ENCODE measurements at regions not wholly inside any gene's neighbourhood (a gene's known extent, or its start where the extent isn't known, plus 50 kb on each side); places are given as distances from the start of the nearest gene placed in this dataset.

DNA sequence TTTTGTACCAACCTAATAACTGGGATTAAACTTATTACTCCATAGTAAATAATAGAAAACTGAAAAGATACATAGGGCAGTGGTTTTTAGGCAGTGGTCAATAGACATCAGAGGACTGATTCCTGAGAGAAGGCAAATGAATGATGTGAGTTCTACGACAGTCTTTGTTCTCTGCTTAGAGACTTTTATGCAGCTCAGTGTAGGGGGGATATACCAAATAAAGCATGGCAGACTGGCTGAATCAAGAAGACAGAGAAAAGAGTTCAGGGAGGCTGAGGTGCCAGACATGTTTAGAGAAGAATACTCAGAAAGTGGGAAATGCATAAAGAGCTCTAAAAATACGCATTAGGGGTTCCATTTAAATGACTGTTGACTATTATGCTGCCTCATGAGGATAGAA is 320.8 kb upstream of the FAR2 start:
- DNase-seq, result no peak

DNA sequence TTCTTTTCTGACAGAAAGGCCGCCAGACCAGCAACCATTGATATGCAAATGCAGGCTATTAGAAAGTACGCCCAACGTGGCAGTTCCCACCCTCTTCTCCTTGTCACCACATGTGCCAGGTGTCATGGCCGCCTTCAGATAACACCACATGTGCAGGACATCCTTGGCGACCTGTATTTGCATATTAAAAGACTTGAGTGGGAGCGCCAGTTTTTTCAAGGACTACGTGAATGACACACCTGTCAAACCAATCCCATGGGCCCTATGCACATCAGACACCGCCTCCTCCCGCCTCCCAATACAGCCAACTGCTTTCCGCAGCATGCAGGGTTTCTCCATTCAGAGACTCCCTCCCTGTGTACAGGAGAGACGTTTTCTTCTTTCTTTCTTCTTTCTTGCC is 318.6 kb upstream of the FAR2 start:
- DNase-seq, result no peak

DNA sequence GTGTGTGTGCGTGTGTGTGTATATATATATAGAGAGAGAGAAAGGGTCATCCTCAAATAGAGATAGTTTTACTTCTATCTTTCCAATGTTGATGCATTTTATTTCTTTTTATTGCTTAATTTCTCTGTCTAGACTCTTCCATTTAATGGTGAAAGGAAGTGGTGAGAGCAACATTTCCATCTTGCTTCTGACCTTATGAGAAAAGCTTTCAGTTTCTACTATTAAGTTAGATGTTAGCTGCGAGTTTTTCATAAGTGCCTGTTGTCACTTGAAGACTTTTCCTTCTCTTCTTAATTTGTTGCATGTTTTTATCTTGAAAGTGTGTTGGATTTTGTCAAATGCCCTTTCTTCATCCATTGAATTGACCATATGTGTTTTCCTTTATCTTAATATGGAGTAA is 304.4 kb upstream of the FAR2 start:
- DNase-seq, result no peak

DNA sequence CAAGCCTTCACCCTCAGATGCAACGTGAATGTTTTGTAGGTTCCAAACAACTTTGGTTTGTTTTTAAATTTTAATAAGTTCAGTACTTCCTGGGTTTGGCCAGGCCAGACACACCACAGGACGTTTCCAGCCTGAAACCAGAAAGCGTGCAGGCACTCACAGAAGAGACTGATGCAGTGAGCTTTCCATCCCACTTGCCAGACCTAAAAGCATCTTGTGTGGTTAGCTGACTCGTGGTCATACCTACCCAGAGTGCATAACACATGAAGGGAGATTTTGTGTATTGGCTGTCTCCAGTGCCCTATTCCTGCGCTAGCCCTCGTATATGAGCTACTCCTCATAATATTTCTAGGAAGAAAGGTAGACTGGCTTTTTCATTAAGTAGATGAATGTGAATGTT is 297.3 kb upstream of the FAR2 start:
- no peak for DNase-seq

DNA sequence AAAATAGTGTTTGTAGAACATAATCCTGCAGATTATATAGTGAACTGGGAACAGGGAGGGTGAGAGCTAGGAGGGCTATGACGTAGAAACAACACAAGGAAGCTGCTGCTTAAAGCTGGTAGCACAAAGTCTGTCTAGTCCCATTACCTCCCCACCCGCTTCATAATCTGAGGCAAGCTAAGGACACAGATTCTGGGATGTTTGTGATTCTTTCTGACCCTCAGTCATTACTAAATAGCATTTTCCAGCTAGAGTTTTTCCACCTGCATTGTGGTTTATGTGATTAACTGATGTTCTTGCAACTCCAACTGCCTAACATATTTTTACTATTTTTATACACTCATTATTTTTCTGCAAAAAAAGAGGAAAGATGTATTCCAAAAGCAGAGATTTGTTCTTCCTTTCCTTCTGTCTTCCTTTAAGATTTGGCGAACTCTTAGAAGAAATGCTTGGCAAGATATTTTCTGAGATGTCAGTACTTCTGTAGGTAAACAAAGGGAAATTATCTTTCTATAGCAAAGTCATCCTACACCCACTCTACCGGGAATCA is 293.2 kb upstream of the FAR2 start:
- no peak for DNase-seq

DNA sequence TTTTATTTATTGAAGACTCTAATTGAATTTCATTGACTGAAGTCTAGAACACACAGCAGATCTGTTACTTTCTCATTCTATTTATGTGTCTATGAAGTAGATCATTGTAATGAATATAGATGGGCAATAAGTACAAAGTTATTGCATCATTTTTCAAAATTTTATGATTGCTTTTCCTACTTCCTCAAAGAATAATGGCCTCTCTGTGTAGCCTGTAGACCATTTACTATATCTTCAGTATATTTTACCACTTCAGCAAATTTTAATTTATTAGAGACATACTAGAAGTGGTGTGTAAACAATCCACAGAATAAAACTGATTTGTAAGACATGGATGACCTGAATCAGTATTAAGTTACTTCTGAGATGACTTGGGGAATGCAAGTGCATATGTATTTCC is 291.7 kb upstream of the FAR2 start:
- no peak for DNase-seq

DNA sequence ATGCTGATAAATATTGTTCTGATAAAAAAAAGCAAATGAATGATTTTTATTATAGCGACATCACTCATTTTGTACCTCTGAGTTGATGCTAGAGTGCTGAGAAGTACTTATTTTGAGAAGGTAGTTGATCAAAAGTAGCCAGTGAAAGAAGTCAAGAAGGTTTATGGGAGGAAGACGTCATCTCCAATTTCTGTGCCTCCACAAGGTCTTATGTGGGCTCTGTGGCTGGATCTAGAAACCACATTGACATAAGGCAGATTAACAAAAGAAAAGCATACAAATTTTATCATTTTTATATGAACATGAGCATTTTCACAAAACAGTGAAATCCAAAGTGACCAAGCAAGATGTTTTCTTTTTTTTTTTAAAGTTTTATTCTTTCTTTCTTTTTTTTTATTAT is 289.5 kb upstream of the FAR2 start:
- DNase-seq, result no peak

DNA sequence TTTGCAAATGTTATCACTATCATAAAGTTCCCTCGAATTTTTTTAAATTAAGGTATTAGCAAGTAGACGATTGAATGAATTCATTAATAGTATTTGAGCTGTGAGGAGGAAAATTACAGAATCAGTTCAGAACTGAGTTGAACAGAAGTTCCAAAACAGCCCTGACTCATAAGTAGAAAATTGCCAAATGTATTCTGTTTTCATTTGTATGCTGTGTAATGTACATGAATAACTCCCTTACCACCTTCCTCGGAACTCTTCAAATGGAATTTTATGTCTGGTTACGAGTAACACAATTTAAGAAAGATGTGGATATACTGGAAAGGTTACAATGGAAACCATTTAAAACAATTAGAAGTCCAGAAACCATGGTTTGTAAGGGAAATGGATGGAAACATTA is 283.3 kb upstream of the FAR2 start:
- no peak for DNase-seq

DNA sequence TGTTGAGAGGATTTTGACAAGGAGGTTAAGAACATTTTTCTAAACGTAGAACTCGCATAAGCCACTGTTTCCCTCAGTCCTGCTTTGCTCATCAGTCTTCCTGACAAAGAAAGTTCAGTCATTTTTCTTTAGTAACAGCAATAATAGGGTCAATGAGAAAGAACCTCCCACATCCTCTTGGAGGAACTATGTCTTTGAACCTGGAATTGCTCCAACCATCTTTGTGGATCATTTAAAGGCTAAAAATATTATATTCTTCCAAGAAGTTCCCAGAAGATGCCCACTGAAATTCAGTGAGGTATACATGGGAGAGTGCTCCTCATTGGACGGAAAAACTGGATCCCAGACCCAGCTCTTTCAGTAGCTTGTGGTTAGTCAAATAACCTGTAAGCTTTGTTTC is 282.8 kb upstream of the FAR2 start:
- no peak for DNase-seq

DNA sequence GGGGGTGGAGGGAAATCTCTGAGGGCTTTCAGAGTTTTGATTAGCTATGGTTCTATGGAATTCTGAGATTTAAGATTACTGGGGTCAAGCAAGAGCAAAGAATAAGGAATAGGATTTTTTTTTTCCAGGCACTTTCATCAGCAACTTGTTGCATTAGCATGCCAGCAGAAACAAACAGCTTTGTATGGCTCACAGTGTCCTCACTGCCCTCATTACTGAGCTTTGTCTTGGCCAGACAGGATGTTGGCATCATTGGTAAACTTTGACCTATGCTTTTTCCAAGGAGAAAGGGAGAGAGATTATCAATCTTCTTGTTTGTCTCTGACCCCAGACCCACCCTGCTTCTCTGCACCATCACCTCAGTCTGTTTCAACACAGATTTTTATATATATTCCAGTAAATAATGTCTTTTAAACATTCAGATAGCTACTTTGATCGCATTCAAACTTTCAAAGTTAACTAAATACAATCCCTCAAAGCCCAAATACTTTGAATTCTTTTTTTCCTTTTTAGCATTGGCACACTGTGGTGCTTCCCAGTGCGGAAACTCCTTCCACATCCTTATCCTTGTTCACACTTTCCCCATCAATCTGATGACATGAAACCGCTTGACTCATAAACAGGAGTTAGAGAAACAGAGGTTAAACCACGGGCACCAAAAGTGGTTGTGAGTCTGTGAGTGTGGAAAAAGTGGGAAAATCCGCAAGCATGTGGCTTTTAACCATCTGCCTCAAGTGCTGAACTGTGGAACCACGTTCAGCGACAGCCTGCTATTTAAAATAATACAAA is 282.2 kb upstream of the FAR2 start:
- DNase-seq, result no peak

DNA sequence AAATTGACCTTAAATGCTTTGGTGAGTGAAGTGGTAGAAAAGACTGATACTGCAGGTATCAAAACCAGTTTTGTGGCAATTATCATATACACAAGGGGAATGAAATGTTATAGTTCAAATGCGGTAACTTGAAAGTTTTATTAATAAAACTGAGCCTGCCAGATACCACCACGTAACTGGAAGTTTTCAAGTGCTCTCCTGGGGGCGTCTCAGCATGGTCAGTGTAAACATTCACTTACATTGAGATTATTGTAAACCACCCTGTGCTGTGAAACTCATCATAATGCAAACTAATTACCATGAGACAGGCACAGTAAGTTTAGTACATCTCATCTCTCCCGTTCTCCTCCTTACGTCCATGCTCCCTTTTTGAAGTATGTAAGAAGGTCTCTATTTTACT is 280.7 kb upstream of the FAR2 start:
- DNase-seq, result no peak

DNA sequence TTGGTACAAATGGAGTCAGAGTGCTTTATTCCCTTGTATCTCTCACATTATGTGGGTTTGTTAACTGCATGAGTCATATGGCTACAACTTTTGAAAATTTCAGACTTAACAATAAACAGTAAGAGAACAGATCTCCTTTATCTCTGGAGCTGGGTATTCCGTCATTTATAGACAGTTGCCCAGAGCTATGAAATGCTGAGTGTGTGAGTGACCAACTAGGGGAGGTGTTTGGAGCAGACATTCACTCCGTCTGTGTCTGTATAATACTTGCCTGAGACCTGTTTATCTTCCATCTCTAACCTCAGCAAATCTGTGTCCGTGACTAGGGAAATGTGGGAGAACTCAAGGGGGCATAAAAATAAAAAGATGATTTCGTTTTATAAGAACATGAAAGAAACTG is 279.9 kb upstream of the FAR2 start:
- no peak for DNase-seq

DNA sequence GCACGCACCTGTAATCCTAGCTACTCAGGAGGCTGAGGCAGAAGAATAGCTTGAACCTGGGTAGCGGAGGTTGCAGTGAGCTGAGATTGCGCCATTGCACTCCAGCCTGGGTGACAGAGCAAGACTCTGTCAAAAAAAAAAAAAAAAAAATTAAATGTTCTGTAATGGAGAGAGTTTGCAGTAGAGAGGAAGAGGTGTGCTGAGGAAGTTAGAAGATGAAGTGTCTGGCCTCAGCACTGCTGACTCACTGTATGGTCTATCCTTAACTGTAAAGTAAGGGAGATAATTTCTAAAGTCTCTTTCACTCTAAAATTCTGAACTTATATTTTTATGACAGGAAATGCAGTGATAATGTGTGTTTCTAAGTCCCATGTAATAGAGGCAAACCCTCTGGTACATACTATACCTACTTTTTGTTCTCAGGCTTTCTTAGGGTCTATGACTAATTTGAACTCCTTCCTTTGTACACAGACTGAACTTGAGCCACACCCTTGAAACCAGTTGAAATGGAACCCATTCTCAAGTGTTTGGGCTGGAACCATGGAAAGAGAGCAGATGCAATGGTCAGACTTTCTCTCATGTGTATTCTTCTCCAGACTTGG is 278.1 kb upstream of the FAR2 start:
- DNase-seq, result no peak

DNA sequence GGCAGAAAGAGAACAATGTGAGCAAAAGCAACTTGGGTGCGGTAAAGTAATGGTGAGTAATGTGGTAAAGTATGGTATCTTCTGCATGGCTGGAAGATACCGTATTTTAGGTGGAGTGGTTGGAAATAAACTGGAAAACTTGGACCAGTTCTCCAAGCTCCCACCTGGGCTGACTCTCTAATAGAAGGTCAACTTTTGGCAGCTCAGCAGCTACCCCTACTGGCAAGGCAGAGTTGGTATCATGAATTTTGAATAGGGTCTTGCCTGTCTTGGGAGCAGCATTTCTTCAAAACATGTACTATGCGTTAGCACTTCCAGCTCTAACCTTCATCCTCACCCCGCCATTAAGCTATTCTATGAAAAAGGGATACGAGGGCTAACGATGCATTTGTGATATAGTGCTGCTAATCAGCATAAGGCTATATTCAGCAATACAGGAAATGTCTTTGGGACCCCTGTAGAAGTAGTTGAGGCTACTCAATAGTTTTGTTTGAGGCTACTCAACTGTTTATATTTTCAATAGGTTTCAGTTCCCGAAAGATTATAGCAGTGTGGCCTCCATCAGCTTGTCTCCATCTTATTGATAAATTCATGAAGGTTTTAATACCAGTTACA is 276.3 kb upstream of the FAR2 start:
- DNase-seq, result peak; percentile 64

DNA sequence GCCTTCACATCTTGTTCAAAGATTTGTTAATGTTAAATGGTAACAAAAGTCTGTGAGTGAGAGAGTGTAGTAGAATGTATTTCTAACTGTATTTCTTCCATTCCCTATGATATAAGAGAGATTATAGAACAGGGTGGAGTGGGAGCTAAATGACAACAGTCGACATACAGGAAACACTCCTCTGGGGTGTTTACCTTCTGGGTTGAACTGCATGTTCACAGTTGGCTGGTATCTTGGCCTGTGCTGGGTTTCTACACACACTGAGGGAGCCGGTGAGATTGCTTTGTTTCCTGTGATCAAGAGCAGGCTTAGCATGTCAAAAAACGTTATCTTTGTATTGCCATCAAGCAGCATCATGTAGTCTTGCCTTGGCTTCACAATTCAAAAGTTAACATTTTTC is 274.3 kb upstream of the FAR2 start:
- no peak for DNase-seq

DNA sequence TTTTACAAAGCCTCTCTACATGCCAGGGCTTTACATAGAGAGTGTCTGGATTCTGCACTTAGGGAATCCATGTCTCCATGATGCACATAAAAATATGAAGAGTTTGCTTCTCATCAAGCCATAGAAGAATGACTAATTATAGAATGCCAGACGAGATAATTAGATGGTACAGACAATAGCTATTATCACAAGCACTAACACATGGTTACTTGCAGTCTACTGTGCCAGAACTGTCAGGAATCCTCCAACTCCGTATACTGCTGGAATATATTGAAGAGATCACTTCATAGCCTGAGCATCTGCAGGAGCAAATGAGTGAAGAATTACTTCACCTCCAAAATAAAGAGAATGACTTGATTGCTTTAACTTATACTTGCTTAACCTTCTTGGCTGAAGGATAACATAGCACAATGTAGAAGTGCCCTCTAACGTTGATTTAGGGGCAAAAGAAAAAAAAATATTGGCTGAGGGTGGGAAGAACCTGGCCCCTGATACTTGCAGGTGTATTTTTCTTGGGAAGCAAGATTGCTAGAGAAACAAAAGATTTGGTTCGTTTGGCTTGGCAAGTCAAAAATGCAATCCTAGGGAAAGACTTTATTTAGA is 272.8 kb upstream of the FAR2 start:
- DNase-seq, result no peak

DNA sequence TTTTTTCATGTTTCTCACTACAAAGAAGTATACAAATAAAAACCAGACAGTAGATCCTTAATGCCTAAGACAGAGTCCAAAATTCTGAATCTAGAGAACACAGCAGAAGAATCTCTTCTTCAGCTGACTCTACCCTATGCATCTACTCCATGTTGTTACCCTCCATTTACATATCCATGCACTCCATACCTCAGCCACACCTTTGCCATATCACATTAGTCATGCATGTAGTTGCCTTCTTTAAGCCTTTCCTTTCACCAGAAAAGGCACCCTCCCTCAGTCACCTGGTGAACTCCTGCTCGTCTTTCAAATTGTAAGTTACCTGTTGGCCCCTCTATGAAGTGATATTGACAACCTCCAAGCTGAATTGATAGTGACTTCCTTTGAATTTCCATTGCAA is 271.2 kb upstream of the FAR2 start:
- DNase-seq, result no peak

DNA sequence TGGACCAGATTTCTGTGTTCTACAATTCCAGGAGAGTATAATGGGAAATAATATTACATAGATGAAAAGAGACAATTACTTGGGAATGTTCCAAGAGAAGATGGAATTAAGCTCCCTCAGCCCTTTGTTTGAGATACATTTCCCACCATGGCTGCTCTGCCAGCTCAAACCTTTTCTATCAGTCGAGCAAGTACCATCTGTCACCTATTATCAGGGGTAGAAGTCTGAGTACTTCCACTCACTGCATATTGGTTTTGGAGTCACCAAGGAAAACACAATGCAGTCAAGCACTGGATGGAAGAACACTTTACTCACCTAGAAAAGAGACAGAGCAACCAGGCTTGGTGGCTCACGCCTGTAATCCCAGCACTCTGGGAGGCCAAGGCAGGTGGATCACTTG is 270.4 kb upstream of the FAR2 start:
- DNase-seq, result no peak

DNA sequence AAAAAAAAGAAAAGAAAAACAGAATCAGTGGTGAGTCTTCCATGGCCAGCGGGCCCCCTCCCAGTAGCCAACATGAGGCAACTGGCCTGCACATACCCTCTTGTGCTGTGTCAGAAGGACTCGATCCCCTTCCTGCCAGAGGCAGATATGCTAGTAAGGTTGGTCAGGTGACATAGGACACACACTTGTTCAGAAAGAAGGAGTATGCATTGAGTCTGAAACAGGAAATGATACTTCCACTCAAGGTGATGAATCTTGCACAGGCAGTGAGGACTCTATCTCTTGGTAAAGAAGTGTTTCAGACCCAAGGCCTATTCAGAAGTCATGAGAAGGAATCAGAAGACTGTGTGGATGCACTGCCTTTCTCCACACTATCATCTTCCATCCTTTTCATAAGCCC is 269.7 kb upstream of the FAR2 start:
- DNase-seq, result no peak

DNA sequence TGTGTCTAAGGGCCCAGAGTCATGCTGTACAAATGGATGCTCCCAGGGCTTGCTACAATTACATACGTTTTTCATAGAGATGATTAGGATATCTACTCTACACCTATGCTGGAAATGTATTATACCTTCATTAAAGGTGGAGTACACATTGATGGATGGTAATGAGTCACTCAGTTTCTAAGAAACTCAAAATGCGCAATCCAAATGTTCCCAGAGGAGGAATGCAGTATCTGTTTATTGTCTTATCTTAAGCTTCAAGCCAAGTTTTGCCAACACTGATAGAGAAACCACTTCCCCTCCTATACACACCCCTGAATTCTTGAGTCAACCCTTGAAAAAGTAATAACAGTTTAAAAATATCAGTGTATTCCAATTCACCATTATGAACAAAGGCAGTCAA is 266.6 kb upstream of the FAR2 start:
- no peak for DNase-seq

DNA sequence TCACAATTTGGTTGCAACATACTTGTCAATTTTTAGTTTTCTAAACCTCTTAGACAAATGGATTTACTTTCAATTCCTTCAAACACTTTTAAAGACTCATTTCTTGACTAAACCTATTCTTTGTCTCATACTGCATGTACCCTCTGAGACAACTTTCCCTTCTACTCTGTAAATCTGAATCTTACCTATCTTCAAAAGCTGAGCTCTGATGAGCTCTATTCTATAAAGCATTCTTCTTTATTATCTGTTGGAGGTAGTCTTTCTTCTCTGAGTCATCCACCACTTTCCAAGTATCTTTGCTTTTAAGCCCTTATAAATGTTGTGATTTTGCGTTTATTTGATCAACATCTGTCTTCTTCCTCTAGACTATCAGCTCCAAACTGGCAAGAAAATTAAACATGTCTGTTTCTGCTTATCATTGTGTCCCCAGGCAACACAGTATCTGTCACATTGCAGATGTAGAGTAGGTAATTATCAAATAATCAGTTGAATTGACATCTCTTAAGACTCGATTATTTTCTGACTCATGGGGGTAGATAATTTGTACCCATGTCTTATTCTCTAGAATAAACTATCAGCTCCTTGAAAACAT is 265.6 kb upstream of the FAR2 start:
- DNase-seq, result no peak

DNA sequence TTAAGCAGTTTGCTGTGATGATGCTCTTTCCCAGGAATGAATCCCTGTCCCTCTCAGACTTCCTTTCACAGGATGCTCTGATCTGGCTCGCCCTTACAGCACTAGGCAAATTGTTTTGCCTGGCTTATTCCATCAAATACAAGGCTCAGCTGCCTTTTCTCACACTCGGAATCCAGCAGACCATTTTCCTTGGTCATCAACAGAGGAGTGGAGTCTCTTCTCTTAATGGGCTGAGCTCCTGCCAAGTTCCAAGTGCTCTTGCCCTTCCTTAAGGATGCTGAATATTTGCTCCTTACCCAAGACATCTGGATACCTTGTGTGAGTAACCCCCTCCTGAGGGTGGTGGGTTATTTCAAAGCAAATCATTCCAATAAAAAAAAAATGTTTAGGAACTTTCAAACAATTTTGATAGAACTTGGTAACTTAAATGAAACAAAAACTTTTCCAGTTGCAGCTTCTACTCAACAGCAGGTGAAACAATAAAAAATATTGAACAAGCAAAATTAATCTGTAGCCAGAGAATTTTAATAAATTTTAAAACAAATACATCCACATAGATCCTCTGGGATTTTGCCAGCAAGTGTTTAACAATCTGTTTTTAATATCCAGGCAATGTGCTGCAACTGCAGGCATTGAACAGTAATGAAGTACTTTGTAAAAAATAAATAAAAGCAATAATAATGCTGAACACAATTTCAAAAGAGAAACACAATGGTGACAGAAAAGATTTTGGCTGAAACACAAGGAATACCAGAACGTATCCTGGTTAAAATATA is 264.0 kb upstream of the FAR2 start:
- DNase-seq, result no peak

DNA sequence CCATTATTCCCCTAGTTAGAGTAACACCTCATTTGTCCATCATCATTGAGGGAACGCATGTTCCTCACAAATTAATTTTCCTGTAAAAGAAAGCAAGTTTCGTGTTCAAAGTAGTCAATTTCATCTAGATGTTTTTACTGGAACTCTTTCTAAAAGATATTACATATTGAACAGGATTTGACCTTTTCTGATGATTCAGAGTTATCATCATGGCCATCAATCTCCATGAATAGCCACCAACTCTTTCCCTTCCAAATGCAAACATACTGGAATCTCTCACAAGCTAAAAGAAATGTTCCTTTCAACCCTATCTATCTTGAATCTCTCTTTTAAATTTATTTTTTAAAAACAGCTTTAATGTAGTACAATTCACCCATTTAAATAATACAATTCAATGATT is 263.1 kb upstream of the FAR2 start:
- DNase-seq, result no peak

Data from NCI-H1694 (cell line).